DND-41 (cell line): ENCODE measurements at regions not wholly inside any gene's neighbourhood (a gene's known extent, or its start where the extent isn't known, plus 50 kb on each side); places are given as distances from the start of the nearest gene placed in this dataset.

Experiments used
- CTCF ChIP-seq: IDR thresholded peaks from 2 replicates; pipeline ENCODE4 v1.5.1; 2012; ENCODE audit warnings: borderline replicate concordance, low read length, moderate library complexity, mild to moderate bottlenecking; ENCODE audit not compliant: poor library complexity, severe bottlenecking; ENCODE audit errors: extremely low read depth
- EZH2 ChIP-seq: IDR thresholded peaks from 3 replicates; pipeline ENCODE4 v1.6.1; 2012; ENCODE audit warnings: borderline replicate concordance, low read depth, mild to moderate bottlenecking, moderate library complexity, low read length, inconsistent platforms; ENCODE audit not compliant: severe bottlenecking

GRCh38 chr6:15730442-15730841 is 67.6 kb upstream of the DTNBP1 start:
- TF ChIP-seq CTCF (no peak), EZH2 (no peak)
